Activated gamma-delta T cell treated with Interleukin-2 at 50 U/mL for 16 hours (primary cell): ENCODE measurements at regions not wholly inside any gene's neighbourhood (a gene's known extent, or its start where the extent isn't known, plus 50 kb on each side); places are given as distances from the start of the nearest gene placed in this dataset.

Experiments
- DNase-seq: peaks from one replicate; pipeline ENCODE4 v3.0.0-alpha.2; 2020

- no peak for DNase-seq
Measured at GRCh38 chr2:18422432-18423165, 137.9 kb downstream of the RDH14 start.

- DNase-seq, result no peak
Measured at GRCh38 chr2:18413676-18414396, 146.6 kb downstream of the RDH14 start.

GRCh38 chr2:18412980-18413675 is 147.3 kb downstream of the RDH14 start:
- no peak for DNase-seq

- no peak for DNase-seq
Measured at GRCh38 chr2:18411626-18412025, 148.8 kb downstream of the RDH14 start.

- no peak for DNase-seq
Measured at GRCh38 chr2:18410543-18410942, 149.9 kb downstream of the RDH14 start.

GRCh38 chr2:18408638-18409037 is 151.8 kb downstream of the RDH14 start:
- no peak for DNase-seq

- no peak for DNase-seq
Measured at GRCh38 chr2:18406219-18406618, 154.2 kb downstream of the RDH14 start.

- DNase-seq, result no peak
Measured at GRCh38 chr2:18404708-18405107, 155.7 kb downstream of the RDH14 start.

- no peak for DNase-seq
Measured at GRCh38 chr2:18403921-18404522, 156.4 kb downstream of the RDH14 start.

- DNase-seq, result no peak
Measured at GRCh38 chr2:18402831-18403230, 157.6 kb downstream of the RDH14 start.

GRCh38 chr2:18401471-18401870 is 159.0 kb downstream of the RDH14 start:
- no peak for DNase-seq

- no peak for DNase-seq
Measured at GRCh38 chr2:18399601-18400000, 160.9 kb downstream of the RDH14 start.

GRCh38 chr2:18398833-18399232 is 161.6 kb downstream of the RDH14 start:
- DNase-seq, result no peak

GRCh38 chr2:18396329-18397010 is 164.0 kb downstream of the RDH14 start:
- DNase-seq, result no peak

- DNase-seq, result no peak
Measured at GRCh38 chr2:18395555-18395954, 164.9 kb downstream of the RDH14 start.

GRCh38 chr2:18387441-18388206 is 172.8 kb downstream of the RDH14 start:
- DNase-seq, result peak; percentile 48

GRCh38 chr2:18384242-18384641 is 176.2 kb downstream of the RDH14 start:
- DNase-seq, result no peak

GRCh38 chr2:18381386-18381785 is 179.1 kb downstream of the RDH14 start:
- no peak for DNase-seq

- DNase-seq, result no peak
Measured at GRCh38 chr2:18380321-18380720, 180.1 kb downstream of the RDH14 start.

- no peak for DNase-seq
Measured at GRCh38 chr2:18379870-18380269, 180.6 kb downstream of the RDH14 start.

- DNase-seq, result peak; percentile 7
Measured at GRCh38 chr2:18378020-18378653, 182.3 kb downstream of the RDH14 start.

GRCh38 chr2:18376936-18377335 is 183.5 kb downstream of the RDH14 start:
- no peak for DNase-seq
